ENCODE measurements at regions not wholly inside any gene's neighbourhood (a gene's known extent, or its start where the extent isn't known, plus 50 kb on each side); places are given as distances from the start of the nearest gene placed in this dataset.

GRCh38 chr13:22372261-22372660, 701.4 kb downstream of the FGF9 start:
- no peak for ATAC-seq
- no peaks in the 10 kb centered on the region for H3F3A ChIP-seq (replicated peaks; ENCODE audit: low read depth)
- no peak for TF ChIP-seq ZNF114 (CRISPR knock-in tag; IDR thresholded peaks at IDR 0.05)
- no peak for TF ChIP-seq ZNF462 (CRISPR knock-in tag; IDR thresholded peaks at IDR 0.05)

GRCh38 chr13:22375151-22375550, 704.3 kb downstream of the FGF9 start:
- DNase-seq (ENCODE audit: low spot score), result no peak
- Histone ChIP-seq H3K36me3 (ENCODE audit: insufficient read depth) (no peaks in the 10 kb centered on the region; the same call in 1 of the 2 replicates), H2AFZ (no peak overlapping the region), H4K20me1 (replicated peaks; ENCODE audit: insufficient read depth) (no peaks in the 10 kb centered on the region), H3K4me3 (no peak overlapping the region), H3K27ac (ENCODE audit: low read depth) (no peak overlapping the region), H3F3A (replicated peaks; ENCODE audit: low read depth) (no peaks in the 10 kb centered on the region), H3K4me2 (no peak overlapping the region), H3K9me2 (ENCODE audit: insufficient read depth) (peaks cover 6% of the 10 kb centered on the region), H3K27me3 (ENCODE audit: insufficient read depth) (no peaks in the 10 kb centered on the region), H3K79me2 (replicated peaks; ENCODE audit: insufficient read depth) (no peaks in the 10 kb centered on the region), H3K4me1 (ENCODE audit: insufficient read depth) (peaks cover 6% of the 10 kb centered on the region)
- Mint-ChIP-seq H3K9me3 (peaks cover 70% of the 10 kb centered on the region), H3K4me3 (no peak overlapping the region), H3K36me3 (ENCODE audit: low read depth) (peaks cover 50% of the 10 kb centered on the region), H3K27me3 (ENCODE audit: insufficient read depth, low read depth, poor library complexity) (no peaks in the 10 kb centered on the region), H3K27ac (no peak overlapping the region), H3K4me1 (peaks cover 3% of the 10 kb centered on the region)
- no peak for TF ChIP-seq ZNF114 (CRISPR knock-in tag; IDR thresholded peaks at IDR 0.05)
- ATAC-seq, result no peak

More at GRCh38 chr13:22372261-22372660, 701.4 kb downstream of the FGF9 start:
- H3K4me2 ChIP-seq, result no peak overlapping the region
- H2AFZ ChIP-seq, result no peak overlapping the region
- no peak overlapping the region for H3K4me3 ChIP-seq
- Mint-ChIP-seq H3K4me3 (no peak overlapping the region), H3K36me3 (ENCODE audit: low read depth) (peaks cover 42% of the 10 kb centered on the region), H3K4me1 (peaks cover 24% of the 10 kb centered on the region), H3K9me3 (peaks cover 51% of the 10 kb centered on the region), H3K27me3 (ENCODE audit: insufficient read depth, low read depth, poor library complexity) (no peaks in the 10 kb centered on the region), H3K27ac (no peak overlapping the region)
- H3K4me1 ChIP-seq (ENCODE audit: insufficient read depth), result peaks cover 24% of the 10 kb centered on the region
- H3K27me3 ChIP-seq (ENCODE audit: insufficient read depth), result no peaks in the 10 kb centered on the region
- H4K20me1 ChIP-seq (replicated peaks; ENCODE audit: insufficient read depth), result no peaks in the 10 kb centered on the region
- DNase-seq (ENCODE audit: low spot score), result peak; percentile 22
- no peaks in the 10 kb centered on the region; the same call in 1 of the 2 replicates for H3K36me3 ChIP-seq (ENCODE audit: insufficient read depth)
- H3K27ac ChIP-seq (ENCODE audit: low read depth), result no peak overlapping the region
- H3K79me2 ChIP-seq (replicated peaks; ENCODE audit: insufficient read depth), result no peaks in the 10 kb centered on the region
- peaks cover 6% of the 10 kb centered on the region for H3K9me2 ChIP-seq (ENCODE audit: insufficient read depth)

All from GM23338 (cell line).